BJ (cell line): ENCODE measurements at regions not wholly inside any gene's neighbourhood (a gene's known extent, or its start where the extent isn't known, plus 50 kb on each side); places are given as distances from the start of the nearest gene placed in this dataset.

Experiments
- CTCF ChIA-PET: fragments of 350-600 bp; formaldehyde crosslinking; extraction: SDS; loops from one replicate; lab custom pipeline; 2021; ENCODE audit warnings: antibody characterized with exemption, inconsistent platforms; lab: Yijun Ruan, JAX
- POLR2A ChIA-PET: fragments of 300-600 bp; sonication (Branson Sonifier 250); formaldehyde crosslinking; extraction: SDS; loops from one replicate; lab custom pipeline; 2021; ENCODE audit warnings: antibody characterized with exemption; lab: Charles Lee
- DNase-seq: peaks from one replicate; pipeline ENCODE4 v3.0.0-alpha.2; 2011; ENCODE audit warnings: low read depth
- H3K27me3 ChIP-seq: 2 replicates; pipeline ENCODE4 v1.6.0; 2011; ENCODE audit warnings: low read length; ENCODE audit not compliant: control insufficient read depth, insufficient read depth
- H3K36me3 ChIP-seq: 2 replicates; pipeline ENCODE4 v1.5.1; 2011; ENCODE audit warnings: low read length; ENCODE audit not compliant: control insufficient read depth, insufficient read depth
- H3K4me3 ChIP-seq: 2 replicates; pipeline ENCODE4 v1.5.1; 2011; ENCODE audit warnings: low read depth, mild to moderate bottlenecking, control low read depth, low read length
- TF ChIP-seq, protein P1 (sequence below): IDR thresholded peaks from 2 replicates; pipeline ENCODE4 v1.5.1; 2011; ENCODE audit warnings: low read depth, mild to moderate bottlenecking, control low read depth, inconsistent platforms, low read length, moderate library complexity; ENCODE audit not compliant: insufficient read depth

GRCh38 chr4:62256479-62256878 is 1056.4 kb downstream of the ADGRL3 start:
- Histone ChIP-seq H3K4me3 (no peak overlapping the region), H3K27me3 (no peaks in the 10 kb centered on the region), H3K36me3 (no peaks in the 10 kb centered on the region)
- POLR2A ChIA-PET, result no interaction called here
- DNase-seq, result no peak
- CTCF ChIA-PET, result no interaction called here
- TF ChIP-seq, protein P1, sequence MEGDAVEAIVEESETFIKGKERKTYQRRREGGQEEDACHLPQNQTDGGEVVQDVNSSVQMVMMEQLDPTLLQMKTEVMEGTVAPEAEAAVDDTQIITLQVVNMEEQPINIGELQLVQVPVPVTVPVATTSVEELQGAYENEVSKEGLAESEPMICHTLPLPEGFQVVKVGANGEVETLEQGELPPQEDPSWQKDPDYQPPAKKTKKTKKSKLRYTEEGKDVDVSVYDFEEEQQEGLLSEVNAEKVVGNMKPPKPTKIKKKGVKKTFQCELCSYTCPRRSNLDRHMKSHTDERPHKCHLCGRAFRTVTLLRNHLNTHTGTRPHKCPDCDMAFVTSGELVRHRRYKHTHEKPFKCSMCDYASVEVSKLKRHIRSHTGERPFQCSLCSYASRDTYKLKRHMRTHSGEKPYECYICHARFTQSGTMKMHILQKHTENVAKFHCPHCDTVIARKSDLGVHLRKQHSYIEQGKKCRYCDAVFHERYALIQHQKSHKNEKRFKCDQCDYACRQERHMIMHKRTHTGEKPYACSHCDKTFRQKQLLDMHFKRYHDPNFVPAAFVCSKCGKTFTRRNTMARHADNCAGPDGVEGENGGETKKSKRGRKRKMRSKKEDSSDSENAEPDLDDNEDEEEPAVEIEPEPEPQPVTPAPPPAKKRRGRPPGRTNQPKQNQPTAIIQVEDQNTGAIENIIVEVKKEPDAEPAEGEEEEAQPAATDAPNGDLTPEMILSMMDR, result no peak

DNA sequence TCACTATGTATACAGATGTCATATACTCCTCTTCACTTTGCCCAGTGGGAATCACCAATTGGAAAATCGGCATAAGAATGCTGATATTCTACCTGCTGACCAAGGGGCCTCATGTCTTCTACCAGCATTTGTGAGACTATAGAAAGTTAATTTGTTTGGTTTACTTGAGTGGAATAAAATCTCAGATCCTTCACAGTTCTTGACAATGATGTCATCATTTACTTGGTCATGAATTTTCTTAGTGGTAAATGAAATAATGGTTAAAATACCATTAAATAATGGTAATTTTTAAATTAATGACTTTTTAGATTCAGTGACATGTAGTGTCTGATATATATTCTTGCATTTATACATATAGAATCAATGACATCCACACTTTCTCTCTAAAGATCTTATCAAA is 1052.6 kb downstream of the ADGRL3 start:
- CTCF ChIA-PET, result no interaction called here

GRCh38 chr4:62250100-62250499 is 1050.0 kb downstream of the ADGRL3 start:
- TF ChIP-seq, protein P1, result no peak
- ChIA-PET POLR2A (no interaction called here), CTCF (no interaction called here)
- Histone ChIP-seq H3K36me3 (no peaks in the 10 kb centered on the region), H3K4me3 (no peak overlapping the region), H3K27me3 (no peaks in the 10 kb centered on the region)
- no peak for DNase-seq

More for the DNA sequence above, 1052.6 kb downstream of the ADGRL3 start:
- Histone ChIP-seq H3K36me3 (no peaks in the 10 kb centered on the region), H3K27me3 (no peaks in the 10 kb centered on the region), H3K4me3 (no peak overlapping the region)
- no peak for DNase-seq
- POLR2A ChIA-PET, result no interaction called here
- TF ChIP-seq, protein P1, result no peak

DNA sequence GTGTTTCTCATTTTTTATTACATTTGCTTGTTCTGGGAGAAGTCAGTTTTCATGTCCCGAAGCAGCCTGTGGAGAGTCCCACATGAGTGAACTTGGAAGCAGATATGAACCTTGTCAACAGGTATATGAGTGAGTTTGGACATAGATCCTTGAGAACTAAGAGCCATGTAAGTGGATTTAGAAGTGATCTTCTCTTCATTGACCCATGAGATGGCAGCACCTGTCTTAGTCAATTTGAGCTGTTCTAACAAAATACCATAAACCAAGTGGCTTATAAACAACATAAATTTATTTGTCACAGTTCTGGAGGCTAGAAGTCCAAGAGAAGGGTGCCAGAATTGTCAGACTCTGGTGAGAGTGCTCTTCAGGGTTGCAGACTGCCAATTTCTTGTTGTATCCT is 1043.8 kb downstream of the ADGRL3 start:
- H3K36me3 ChIP-seq, result no peaks in the 10 kb centered on the region
- ChIA-PET POLR2A (no interaction called here), CTCF (no interaction called here)
- TF ChIP-seq, protein P1, result no peak
- no peak for DNase-seq
- H3K4me3 ChIP-seq, result no peak overlapping the region
- H3K27me3 ChIP-seq, result no peaks in the 10 kb centered on the region

DNA sequence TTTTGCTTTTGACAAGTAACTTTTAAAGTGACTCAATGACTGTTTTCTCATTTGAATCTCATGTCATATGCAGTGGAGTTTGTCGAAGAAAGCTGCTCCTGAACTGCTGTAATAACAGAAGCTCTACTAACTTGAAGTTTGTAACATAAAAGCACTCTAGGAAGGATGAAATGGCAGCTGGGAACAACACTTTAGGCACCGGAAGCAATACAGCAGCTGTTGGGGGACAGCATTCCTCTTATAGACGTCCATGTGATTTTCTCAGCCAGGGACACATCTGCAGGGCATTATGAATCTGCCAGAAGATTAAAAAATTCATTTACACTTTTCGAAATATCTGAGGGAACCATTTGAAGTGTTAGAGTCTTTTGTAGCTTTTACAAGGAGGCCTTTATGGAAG is 1035.8 kb downstream of the ADGRL3 start:
- ChIA-PET POLR2A (no interaction called here), CTCF (no interaction called here)
- H3K36me3 ChIP-seq, result no peaks in the 10 kb centered on the region
- no peaks in the 10 kb centered on the region for H3K27me3 ChIP-seq
- TF ChIP-seq, protein P1, result no peak
- no peak for DNase-seq
- H3K4me3 ChIP-seq, result no peak overlapping the region
